Caco-2 (cell line): ENCODE measurements at regions not wholly inside any gene's neighbourhood (a gene's known extent, or its start where the extent isn't known, plus 50 kb on each side); places are given as distances from the start of the nearest gene placed in this dataset.

Source experiments
- BruUV-seq: library from RNA; stranded (reverse); fragments of 400-500 nt; replicated peaks from 2 replicates; lab custom pipeline; 2021; lab: Mats Ljungman, UMichigan
- CTCF ChIA-PET: fragments of 300-600 bp; sonication (Branson Sonifier 250); formaldehyde crosslinking; loops from one replicate; lab custom pipeline; 2022; ENCODE audit warnings: antibody characterized with exemption; lab: Charles Lee
- POLR2A ChIA-PET: fragments of 300-600 bp; sonication (Branson Sonifier 250); formaldehyde crosslinking; loops from one replicate; lab custom pipeline; 2022; ENCODE audit warnings: antibody characterized with exemption; lab: Charles Lee
- DNase-seq, 2 experiments: peaks; one replicate each; pipeline versions ENCODE4 v3.0.0 to v3.0.0-alpha.2; 2020 to 2022
- H3K27me3 ChIP-seq: replicated peaks from 2 replicates; pipeline ENCODE4 v1.6.0; 2011; ENCODE audit warnings: low read length; ENCODE audit not compliant: control insufficient read depth, insufficient read depth
- H3K36me3 ChIP-seq: 2 replicates; pipeline ENCODE4 v1.5.1; 2011; ENCODE audit warnings: low read length; ENCODE audit not compliant: control insufficient read depth, insufficient read depth
- H3K4me1 ChIP-seq: fragments of 250-450 bp; sonication (Bioruptor Pico); 2 replicates; pipeline ENCODE4 v1.5.1; 2020; ENCODE audit warnings: mild to moderate bottlenecking
- H3K4me3 ChIP-seq: 2 replicates; pipeline ENCODE4 v1.5.1; 2011; ENCODE audit warnings: low read depth, mild to moderate bottlenecking, control low read depth, low read length
- H3K9me3 ChIP-seq: fragments of 250-450 bp; sonication (Bioruptor Pico); 2 replicates; pipeline ENCODE4 v1.5.1; 2020; ENCODE audit warnings: mild to moderate bottlenecking, moderate library complexity
- H3K27ac Mint-ChIP-seq: one replicate; pipeline ENCODE4 v1.8.0; 2022; ENCODE audit warnings: mixed read lengths; ENCODE audit not compliant: unreplicated experiment
- H3K27me3 Mint-ChIP-seq: one replicate; pipeline ENCODE4 v1.8.0; 2022; ENCODE audit warnings: mixed read lengths; ENCODE audit not compliant: insufficient read depth, unreplicated experiment
- H3K36me3 Mint-ChIP-seq: one replicate; pipeline ENCODE4 v1.8.0; 2022; ENCODE audit warnings: mild to moderate bottlenecking, mixed read lengths; ENCODE audit not compliant: insufficient read depth, unreplicated experiment
- H3K4me1 Mint-ChIP-seq: one replicate; pipeline ENCODE4 v1.8.0; 2022; ENCODE audit warnings: low read depth, mixed read lengths; ENCODE audit not compliant: unreplicated experiment
- H3K4me3 Mint-ChIP-seq: one replicate; pipeline ENCODE4 v1.8.0; 2022; ENCODE audit warnings: mild to moderate bottlenecking, moderate library complexity, mixed read lengths; ENCODE audit not compliant: unreplicated experiment
- H3K9me3 Mint-ChIP-seq: one replicate; pipeline ENCODE4 v1.8.0; 2022; ENCODE audit warnings: mixed read lengths; ENCODE audit not compliant: unreplicated experiment
- intact Hi-C: fragments of 100-400 bp; cut with micrococcal nuclease; formaldehyde crosslinking; loops from one replicate; pipeline ENCODE4 v1.10.0; 2022; ENCODE audit not compliant: unreplicated experiment
- TF ChIP-seq, protein P1 (sequence below), 2 experiments: fragments of 200-600 bp in 1 of 2; IDR thresholded peaks; 1 replicate in 1 of 2; 2 replicates in 1 of 2; pipeline versions ENCODE4 v1.5.1 to v1.8.0; 2011 to 2022; ENCODE audit warnings: antibody characterized with exemption in 1 of 2, control low read depth in 1 of 2, inconsistent platforms in 1 of 2, low read depth in 1 of 2, low read length in 1 of 2, mild to moderate bottlenecking in 1 of 2, moderate library complexity in 1 of 2; ENCODE audit not compliant: insufficient read depth in 1 of 2, severe bottlenecking in 1 of 2, unreplicated experiment in 1 of 2

DNA sequence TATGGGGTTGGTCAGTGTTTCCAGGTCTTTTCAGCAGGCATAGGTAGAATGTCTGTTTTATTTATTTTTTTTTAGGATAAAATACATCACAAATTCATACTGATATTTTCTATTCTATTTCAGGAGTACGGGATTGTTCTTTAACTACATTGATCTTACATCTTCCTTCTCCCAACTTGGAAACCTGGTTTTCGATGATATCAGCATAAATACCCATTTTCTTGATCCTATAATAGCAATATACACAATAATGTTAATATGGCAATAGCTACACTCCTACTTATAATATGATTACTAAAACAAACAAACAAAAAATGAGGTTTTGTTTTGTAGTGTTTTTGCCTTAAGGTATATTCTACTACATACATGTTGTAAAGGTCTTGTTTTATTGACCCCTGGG is 962.4 kb upstream of the GOT2 start:
- Mint-ChIP-seq H3K27ac (no peak overlapping the region), H3K27me3 (no peaks in the 10 kb centered on the region), H3K9me3 (no peaks in the 10 kb centered on the region), H3K4me3 (no peak overlapping the region), H3K36me3 (no peaks in the 10 kb centered on the region), H3K4me1 (no peaks in the 10 kb centered on the region)
- CTCF ChIA-PET, result no interaction called here
- POLR2A ChIA-PET, result no interaction called here
- no peaks in the 10 kb centered on the region for H3K4me1 ChIP-seq
- no TSS peak for BruUV-seq
- H3K4me3 ChIP-seq, result no peak overlapping the region
- TF ChIP-seq, protein P1, sequence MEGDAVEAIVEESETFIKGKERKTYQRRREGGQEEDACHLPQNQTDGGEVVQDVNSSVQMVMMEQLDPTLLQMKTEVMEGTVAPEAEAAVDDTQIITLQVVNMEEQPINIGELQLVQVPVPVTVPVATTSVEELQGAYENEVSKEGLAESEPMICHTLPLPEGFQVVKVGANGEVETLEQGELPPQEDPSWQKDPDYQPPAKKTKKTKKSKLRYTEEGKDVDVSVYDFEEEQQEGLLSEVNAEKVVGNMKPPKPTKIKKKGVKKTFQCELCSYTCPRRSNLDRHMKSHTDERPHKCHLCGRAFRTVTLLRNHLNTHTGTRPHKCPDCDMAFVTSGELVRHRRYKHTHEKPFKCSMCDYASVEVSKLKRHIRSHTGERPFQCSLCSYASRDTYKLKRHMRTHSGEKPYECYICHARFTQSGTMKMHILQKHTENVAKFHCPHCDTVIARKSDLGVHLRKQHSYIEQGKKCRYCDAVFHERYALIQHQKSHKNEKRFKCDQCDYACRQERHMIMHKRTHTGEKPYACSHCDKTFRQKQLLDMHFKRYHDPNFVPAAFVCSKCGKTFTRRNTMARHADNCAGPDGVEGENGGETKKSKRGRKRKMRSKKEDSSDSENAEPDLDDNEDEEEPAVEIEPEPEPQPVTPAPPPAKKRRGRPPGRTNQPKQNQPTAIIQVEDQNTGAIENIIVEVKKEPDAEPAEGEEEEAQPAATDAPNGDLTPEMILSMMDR (IDR thresholded peaks at IDR 0.05; ENCODE audit: insufficient read depth in 1 of 2, low read depth in 1 of 2, low read length in 1 of 2, severe bottlenecking in 1 of 2, unreplicated experiment in 1 of 2), result no peak
- H3K36me3 ChIP-seq, result no peaks in the 10 kb centered on the region
- no peak for DNase-seq
- no peaks in the 10 kb centered on the region for H3K27me3 ChIP-seq
- intact Hi-C loops, result no loop called here
- H3K9me3 ChIP-seq, result no peaks in the 10 kb centered on the region

DNA sequence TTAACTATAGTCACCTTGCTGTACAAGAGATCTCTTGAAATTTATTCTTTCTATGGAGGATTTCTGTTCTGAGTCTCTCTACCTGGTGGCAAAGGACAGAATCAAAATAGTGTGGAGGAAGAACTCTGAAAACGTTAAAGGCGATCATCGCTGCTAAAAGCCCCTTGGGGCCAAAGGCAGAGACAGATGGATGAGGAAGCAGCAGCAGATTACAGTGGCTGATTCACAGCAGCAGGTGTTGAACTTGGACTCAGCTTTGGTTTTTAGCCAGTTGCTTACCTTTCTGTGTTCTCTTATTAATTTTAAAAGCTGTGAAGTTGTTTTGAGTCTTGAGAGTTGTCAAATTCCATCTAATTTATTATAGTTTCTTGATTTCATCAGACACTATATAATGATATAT is 956.1 kb upstream of the GOT2 start:
- H3K9me3 ChIP-seq, result peaks cover 3% of the 10 kb centered on the region; the same call in 1 of the 2 replicates
- no peaks in the 10 kb centered on the region for H3K36me3 ChIP-seq
- intact Hi-C loops, result no loop called here
- H3K36me3 Mint-ChIP-seq, result no peaks in the 10 kb centered on the region
- H3K9me3 Mint-ChIP-seq, result peaks cover 16% of the 10 kb centered on the region
- no peaks in the 10 kb centered on the region for H3K27me3 ChIP-seq
- no peak overlapping the region for H3K4me3 ChIP-seq
- POLR2A ChIA-PET, result no interaction called here
- no peaks in the 10 kb centered on the region for H3K27me3 Mint-ChIP-seq
- no TSS peak for BruUV-seq
- no peak overlapping the region for H3K4me3 Mint-ChIP-seq
- CTCF ChIA-PET, result no interaction called here
- no peaks in the 10 kb centered on the region for H3K4me1 ChIP-seq
- TF ChIP-seq, protein P1 (IDR thresholded peaks at IDR 0.05; ENCODE audit: insufficient read depth in 1 of 2, low read depth in 1 of 2, low read length in 1 of 2, severe bottlenecking in 1 of 2, unreplicated experiment in 1 of 2), result no peak
- no peak for DNase-seq
- no peak overlapping the region for H3K27ac Mint-ChIP-seq
- no peaks in the 10 kb centered on the region for H3K4me1 Mint-ChIP-seq

DNA sequence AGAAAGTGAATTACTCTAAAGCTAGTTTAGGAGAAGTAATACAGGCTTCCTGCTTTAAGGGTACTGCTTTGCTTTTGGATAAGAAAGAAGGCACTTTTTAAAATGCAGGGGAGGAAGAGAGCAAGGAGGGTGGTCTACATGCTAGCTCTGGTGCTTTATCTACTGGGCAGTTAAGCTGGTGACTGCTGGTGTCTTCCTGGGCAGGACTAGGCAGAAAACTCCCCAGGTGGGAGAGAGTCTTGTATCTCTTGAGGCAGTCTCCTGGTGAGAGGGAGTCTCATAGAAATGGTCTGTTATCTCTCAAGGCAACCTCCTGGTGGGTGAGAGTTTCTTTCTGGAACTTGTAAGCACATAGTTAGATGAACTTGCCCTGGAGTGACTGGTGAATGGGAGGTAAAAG is 953.9 kb upstream of the GOT2 start:
- H3K36me3 ChIP-seq, result no peaks in the 10 kb centered on the region
- peaks cover 16% of the 10 kb centered on the region for H3K9me3 Mint-ChIP-seq
- intact Hi-C loops, result no loop called here
- no peak overlapping the region for H3K4me3 ChIP-seq
- no peaks in the 10 kb centered on the region for H3K4me1 ChIP-seq
- ChIA-PET POLR2A (no interaction called here), CTCF (no interaction called here)
- no peaks in the 10 kb centered on the region for H3K27me3 ChIP-seq
- H3K4me1 Mint-ChIP-seq, result no peaks in the 10 kb centered on the region
- BruUV-seq, result no TSS peak
- TF ChIP-seq, protein P1 (IDR thresholded peaks at IDR 0.05; ENCODE audit: insufficient read depth in 1 of 2, low read depth in 1 of 2, low read length in 1 of 2, severe bottlenecking in 1 of 2, unreplicated experiment in 1 of 2), result no peak
- H3K36me3 Mint-ChIP-seq, result no peaks in the 10 kb centered on the region
- H3K27me3 Mint-ChIP-seq, result no peaks in the 10 kb centered on the region
- H3K9me3 ChIP-seq, result peaks cover 3% of the 10 kb centered on the region; the same call in 1 of the 2 replicates
- DNase-seq, result no peak
- no peak overlapping the region for H3K27ac Mint-ChIP-seq
- H3K4me3 Mint-ChIP-seq, result no peak overlapping the region
